SIG-M5 (cell line): ENCODE measurements at regions not wholly inside any gene's neighbourhood (a gene's known extent, or its start where the extent isn't known, plus 50 kb on each side); places are given as distances from the start of the nearest gene placed in this dataset.

Experiments used
- DNase-seq: peaks from one replicate; lab custom pipeline; 2025; lab: John Stamatoyannopoulos, UW

DNA sequence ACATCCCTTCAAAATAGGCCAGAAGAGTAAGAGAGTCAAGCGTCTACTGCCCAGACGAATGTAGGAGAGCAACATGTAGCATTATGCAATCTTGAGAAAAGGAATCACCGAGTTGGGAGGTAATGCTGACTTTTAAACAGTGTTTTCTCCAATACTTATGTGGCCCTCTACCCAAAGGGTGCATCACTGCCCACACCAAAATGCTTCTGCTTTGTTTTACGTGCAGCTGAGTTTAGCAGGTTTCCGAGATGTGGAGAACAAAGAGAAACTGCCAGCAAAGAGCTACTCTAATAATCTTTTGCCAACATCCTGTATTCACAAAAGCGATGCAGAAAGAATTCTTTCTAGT, 63.4 kb upstream of the ZEB2 start:
- DNase-seq, result no peak

DNA sequence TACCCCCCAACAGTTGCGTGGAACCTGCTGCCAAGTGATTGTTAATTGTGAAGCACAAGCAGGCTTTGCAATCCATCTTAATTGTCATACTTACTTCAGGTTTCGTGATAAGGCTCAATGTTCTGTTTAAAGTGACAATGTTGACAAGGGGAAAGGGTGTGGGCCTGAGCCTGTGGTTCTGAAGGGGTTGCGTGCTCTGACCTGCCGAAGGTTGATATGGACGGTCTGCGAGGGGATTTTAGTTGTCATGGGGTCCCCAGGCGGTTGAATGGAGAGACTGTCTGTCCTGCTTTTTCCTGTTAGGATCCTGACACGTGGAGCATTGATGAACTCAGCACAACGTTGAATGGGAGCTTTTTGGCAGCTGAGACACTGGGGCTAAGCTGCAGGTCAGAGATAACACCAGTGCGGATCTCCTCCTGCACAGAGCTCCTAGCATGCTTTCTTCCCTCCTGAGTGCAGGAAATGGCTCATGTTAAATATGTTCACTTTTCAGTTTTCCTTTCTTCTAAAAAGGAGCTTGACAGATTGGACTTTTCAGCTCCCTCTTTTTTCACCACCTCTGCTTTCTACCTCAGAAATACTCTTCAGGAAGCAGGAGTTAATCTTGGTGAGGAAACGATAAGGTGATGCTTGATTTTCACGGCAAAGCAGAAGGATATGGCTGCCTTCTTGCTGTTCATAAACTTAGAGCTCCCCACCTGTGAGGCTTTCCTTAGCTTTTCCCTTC, 62.9 kb upstream of the ZEB2 start:
- DNase-seq, result no peak

DNA sequence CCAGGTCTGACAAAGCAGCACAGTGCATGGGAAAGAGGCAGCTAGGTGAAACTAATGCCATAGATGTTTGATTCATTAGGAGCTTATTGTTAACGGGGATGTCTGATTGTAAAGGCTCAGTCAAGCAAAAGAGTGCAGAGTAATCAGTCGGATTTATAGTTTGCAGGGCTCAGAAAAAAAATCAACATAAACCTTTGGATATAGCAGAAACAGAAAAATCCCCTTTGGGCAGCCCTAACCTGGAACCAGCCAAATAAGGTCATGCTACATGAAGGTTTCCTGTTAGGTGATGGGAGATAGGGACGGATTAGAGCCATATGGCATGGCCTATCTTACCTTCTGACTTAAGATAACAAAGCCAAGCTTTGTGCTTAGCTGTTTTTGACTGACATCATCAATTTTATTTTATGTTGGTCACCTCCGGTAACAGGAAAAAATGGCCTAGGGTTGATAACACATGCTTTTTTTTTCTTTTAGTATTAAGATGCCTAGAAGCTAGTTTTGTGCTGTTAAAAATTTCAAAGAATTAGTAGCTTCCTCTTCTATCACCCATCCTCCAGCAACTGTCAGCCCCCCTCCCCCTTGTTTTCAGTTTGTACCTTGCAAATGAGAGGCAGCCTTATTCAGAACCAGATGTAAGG, 60.7 kb upstream of the ZEB2 start:
- no peak for DNase-seq

DNA sequence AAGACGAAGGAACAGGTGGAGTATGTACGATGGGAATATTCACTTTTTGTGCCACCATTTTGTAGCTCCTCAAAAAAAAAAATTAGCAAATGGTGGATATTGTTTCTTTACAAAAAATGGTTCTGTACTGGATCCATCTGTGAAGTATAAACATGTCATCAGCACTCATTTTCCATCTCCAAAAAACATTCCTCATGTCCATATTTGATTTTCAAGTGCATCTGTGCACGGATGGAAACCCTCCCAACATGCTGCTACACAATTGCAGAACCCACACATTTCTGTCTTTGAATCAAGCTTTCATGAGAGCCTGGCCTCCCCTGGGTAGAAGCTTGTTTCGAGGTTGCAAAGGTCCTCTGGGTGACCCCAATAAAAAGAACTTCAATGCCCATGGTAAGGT, 59.6 kb upstream of the ZEB2 start:
- no peak for DNase-seq

DNA sequence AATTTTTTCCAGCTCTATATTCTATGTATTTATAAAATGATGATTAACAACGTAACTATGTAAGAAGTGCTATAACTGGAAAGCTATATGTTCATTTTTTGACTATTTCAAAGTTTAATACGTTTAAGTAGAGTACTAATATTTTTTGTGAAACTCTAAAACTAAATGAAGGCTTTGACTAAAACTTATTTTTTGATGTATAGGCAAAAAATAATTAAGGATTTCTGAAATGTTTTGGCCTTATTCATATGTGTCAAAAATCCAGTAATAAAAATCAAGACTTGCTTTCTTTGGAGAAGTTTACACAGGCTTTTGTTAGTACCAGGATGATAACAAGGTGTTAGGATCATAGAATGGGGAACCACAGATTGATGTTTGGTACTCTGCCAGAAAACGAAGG, 58.2 kb upstream of the ZEB2 start:
- no peak for DNase-seq

DNA sequence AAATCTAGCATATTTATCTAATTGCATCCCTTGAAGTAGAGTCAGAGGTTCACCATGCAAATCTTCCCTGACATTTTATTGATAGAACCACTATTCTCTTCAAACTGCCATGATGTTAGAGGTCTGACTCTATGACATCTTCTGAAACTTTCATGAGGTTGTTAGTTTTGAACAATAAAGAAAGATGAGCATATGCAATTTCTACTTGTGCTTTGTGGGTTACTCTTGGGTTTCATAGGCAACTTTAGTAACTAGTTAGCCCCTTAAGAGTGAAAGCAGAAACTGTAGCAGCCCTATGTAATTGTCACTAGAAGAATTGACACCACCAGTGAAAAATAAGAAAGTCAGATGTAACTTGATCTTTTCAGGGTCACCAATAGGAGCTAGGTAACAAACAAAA, 53.1 kb upstream of the ZEB2 start:
- no peak for DNase-seq

DNA sequence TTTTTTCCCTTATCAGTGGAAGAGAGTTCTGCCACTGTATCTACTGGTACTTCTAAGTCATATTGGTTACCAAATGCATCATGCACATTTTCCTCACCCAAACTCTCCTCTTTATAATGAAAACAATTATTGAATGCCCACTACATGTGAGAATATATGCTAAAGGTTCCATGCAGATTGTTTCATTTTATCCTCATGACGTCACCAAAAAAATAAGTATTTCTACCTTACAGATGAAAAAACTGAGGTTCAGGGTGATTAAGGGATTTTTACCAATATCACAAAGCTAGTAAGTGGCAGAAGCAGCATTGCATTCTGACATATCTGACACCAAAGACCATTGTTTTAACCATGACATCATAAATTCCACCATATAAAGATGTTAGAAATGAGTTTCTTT, 51.9 kb upstream of the ZEB2 start:
- DNase-seq, result no peak

DNA sequence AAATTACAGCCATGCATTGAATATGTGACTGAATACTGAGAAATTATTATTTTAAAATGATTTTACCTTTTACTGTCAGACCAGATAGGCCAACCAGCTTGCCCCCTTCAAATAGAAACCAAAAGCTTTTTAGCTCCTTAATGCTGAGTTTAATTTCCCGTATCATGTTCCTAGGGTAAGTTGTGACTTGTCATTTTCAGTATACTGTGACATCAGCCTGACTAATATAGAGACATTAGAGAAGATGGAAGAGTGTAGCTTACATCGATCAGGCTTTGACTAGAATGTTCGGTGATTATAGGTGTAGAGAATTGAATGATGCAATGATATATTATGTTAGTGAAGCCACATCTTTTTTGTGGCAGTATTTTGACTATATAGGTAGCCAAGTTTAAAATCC, 50.6 kb upstream of the ZEB2 start:
- DNase-seq, result no peak
